NCI-H146 treated with DMSO at 0.1 percent for 48 hours (cell line): ENCODE measurements at regions not wholly inside any gene's neighbourhood (a gene's known extent, or its start where the extent isn't known, plus 50 kb on each side); places are given as distances from the start of the nearest gene placed in this dataset.

ENCODE experiments used
- DNase-seq: peaks from one replicate; lab custom pipeline; 2025; ENCODE audit not compliant: unreplicated experiment; lab: John Stamatoyannopoulos, UW

DNA sequence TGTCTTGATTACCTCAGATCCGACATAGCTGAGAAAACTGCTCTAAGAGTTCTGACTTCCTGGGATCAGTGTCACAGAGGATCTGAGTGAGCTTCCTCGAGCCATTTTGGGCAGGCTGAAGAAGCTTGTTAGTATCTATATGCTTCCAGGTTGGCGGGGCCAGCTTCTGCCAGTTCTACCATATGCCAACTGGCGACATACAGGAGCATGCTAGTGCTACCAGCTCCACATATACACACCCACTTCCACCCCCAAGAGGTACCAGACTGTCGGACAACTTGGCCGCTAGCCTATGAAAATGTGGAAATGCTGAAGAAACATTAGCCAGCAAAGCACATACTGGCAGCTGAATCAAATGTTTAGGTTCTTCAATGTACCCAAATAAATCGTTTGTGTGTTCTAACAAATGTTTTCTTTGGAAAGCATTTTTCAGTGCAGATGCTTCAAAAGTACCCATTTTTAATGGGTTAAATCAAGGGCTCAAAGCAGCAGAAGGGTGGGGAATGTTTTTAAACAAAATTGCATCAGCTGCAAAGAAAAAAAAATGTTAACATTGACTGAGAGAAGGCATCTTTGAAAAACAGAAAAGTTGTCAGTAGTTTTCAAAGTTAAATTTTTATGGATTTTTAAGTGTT lies 163.7 kb downstream of the KLF12 start:
- no peak for DNase-seq

DNA sequence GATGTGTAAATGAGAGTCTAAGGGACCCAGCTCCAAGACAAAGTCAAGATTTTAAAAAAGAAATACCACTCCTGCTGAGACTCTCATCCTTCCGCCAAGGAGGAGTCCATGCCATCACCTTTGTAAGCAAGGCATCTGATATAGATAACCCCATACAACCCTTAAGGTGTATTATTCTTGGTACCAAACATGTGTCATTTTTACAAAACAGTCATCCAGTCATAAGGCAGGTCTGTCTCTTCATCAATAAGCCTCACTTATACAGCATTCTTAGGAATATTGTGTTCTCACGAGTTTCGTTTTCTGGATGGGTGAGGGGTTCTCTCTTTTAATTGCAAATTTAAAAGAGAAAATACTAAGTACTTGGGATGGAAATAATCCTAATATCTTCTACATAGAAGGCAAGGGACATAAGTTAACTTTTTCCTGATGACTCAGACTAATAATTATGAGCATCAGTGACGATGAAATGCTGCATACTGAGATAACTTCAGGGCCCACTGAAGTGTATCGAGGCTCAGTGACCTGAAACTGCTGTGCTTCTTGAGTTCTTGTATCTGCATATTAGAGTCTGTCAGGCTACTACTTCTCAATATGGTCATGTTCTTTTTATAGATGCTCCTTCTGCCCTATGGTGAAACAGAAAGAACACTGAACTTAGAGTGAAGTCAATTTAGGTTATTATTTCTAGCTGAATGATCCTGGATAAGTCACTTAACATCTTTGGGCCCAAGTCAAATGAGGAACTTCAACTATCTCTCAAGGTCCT lies 166.6 kb downstream of the KLF12 start:
- DNase-seq = no peak

DNA sequence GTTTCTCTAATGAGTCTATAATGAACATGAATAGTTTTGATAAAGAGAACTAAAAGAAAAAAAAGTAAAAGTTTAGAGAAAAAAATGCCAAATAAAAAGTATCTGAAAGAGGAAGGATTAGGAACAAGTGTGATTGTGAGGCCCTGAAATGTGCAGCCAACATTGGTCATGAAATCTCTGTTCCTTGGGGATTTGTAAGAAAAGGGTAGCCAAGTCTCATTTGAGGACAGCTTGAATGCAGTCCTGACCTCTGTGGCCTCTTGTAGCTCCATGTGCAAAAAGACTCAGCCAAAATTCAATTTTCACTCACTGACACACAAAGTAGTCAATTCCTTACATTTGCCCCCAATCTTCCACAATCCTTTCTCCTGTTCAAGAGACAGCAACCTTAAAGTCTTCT lies 167.9 kb downstream of the KLF12 start:
- no peak for DNase-seq

DNA sequence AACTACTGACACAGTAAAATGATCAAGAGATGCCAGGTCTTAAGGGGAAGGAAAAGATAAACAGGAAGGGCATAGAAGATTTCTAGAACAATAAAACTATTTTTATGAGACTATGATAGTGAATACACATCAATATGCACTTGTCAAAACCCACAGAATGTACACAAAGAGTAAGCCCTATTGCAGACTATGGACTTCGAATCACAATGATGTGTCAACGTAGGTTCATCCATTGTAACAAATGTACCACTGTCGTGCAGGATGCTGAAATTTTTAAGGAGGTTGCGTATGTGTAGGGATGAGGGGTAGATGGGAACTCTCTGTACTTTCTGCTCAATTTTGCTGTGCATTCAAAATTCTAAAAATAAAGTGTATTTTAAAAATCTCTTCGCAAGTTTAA lies 171.9 kb downstream of the KLF12 start:
- DNase-seq = no peak

DNA sequence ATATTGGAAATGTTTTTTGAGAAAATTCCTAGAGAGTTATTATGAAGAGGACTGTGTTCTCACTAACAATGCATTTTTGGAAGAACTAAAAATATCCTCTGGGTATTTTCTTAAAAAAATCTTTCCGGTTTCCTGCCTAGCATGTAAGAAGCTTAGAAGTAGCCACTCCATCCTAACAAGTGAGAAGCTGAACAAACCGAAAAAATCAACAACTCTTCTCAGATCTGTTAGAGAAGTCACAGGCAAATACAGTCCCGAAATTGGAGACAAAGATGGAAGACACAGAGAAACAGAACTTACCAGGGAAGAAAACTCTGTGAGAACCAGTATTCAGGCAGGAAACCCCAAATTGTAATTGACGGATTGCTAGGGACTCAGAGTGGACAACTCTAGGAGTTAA lies 173.0 kb downstream of the KLF12 start:
- DNase-seq = no peak

DNA sequence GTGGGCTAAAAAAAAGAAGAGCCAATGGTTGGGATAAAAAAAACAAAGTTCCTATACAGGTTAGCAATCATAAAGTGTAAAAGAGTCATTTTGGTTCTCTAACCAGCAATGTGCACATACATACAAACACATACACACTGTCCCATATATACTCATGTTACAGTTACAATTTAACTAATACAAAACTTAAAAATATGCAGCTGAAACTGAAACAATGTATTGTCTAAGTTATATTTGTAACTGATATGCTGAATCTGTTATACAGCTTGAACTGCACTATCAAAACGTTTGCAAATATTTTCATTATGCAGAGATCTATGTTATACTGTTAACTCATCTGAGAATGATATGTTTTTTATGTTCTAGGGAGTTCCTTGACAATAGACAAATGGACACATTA lies 173.7 kb downstream of the KLF12 start:
- no peak for DNase-seq

DNA sequence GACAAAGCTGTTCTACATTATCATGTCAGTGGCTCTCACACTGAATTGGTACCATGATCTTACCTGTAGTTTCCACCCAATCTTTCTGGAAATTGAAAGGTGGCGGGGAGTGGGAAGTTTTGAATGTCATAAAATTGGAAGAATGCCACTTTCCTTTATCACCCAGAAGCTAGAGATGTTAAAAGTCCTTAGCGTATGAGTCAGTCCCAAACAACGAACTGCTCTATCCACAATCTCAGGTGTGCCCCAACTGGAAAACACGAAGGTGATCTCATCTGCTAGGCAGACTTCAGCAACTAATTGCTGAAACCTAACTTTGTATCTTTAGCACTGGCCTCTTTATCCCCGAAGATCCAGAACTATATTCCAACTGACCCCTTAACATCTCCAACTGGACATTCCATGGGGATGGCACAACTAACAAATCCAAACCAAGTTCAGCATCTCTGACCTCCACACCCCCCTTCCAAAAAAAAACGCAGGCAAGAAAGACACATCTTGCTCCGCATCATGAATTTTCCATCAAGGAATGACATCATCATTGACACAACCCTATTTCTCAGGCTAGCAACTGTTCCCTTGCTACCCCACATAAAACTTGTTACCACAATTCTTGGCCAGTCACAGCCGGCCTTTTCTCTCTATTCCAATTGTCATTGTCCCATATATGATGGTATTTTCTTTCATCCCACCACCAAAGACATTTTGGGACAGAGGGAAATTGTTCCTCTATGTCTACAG lies 175.4 kb downstream of the KLF12 start:
- DNase-seq = no peak

DNA sequence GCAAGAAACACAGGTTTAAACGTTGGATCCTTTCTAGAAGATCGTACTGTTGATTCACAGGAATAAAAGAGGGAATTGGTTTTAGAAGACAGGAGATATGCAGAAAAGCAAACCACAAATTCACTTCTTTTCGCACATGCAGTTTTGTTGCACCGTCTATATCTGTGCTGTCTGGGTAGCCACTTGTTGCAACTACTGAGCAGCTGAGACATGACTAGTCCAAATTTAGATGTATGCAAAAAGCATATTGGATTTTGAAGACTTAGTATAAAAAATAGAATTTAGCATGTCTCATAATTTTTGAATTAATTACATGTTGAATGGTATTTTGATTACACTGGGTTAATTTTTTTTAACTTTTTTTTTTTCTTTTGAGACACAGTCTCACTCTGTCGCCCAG lies 176.3 kb downstream of the KLF12 start:
- no peak for DNase-seq

DNA sequence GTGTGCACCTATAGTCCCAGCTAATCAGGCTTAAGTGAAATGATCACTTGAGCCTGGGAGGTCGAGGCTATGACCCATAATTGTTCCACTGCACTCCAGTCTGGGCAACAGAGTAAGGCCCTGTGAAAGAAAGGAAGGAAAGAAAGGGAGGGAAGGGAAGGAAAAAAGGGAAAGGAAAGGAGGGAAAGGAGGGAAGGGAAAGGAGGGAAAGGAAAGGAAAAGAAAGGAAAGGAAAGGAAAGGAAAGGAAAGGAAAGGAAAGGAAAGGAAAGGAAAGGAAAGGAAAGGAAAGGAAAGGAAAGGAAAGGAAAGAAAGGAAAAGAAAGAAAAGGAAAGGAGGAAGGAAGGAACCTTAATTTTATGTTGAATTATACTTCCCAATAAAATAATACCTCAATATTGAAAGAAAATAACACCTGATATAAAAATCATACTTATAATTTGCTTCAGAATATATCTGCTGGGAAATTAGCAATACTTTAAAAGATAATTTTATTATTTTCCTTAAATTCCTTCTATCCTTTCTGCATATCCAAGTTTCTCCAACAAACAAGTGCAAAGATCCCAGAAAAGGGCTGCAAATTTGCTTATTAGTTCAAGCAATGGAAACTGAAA lies 177.3 kb downstream of the KLF12 start:
- DNase-seq = no peak

DNA sequence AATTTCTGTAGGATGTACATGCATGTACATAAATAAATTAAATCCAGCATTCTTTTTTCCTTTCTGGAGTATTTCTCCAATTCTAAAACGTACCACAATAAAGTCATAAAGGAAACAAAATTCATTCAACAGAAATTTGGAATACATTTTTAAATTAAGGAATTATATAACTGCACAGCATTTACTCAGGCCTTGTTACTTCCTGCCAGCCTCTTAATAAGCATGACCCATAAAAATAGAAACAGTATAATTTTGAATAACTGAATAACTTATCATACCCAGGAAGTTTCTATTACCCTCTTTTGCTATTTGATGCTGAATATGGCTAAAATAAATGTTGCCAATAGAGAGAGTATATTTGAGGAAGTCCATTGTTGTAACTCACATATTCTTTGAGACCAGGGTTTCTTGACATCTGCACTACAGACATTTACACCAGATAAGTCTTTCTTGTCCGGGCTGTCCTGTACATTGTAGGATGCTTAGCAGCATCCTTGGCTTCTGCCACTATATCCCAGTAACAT lies 178.2 kb downstream of the KLF12 start:
- no peak for DNase-seq

DNA sequence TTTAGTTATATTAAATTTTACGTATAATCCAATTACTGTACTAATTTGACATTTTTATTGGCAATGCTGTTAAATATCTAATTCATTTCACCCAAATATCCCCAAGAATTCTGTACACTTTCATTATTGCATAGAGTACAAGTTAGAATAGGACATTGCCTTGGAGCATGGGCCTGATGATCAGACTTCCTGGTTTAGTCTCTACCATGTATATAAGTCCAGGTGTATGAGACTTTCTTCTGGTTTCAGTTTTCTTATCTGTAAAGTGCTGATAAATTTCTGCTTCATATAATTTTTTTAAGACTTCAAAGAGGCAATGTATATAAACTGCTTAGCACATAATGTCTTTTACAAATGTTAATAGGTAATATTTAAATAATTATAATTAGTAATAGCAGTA lies 179.4 kb downstream of the KLF12 start:
- DNase-seq = no peak

DNA sequence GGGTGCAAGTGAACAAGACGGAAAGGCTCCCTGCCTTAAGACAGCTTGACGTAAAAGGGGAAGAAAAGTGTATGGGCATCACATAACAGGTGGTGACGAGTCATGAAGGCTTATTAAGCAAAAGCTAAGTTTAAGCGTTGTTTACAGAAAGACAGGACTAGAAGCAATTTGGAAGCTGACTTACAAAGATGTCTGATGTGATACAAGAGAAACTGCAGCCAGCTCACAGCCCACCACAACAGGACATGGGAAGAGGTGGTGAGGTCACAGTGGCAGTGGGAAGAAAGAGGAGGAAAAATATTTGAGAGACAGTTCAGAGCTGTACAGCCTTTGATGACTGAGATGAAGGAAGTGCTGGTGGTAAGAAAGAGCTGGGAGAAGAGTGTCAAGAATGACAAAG lies 181.6 kb downstream of the KLF12 start:
- DNase-seq = no peak

DNA sequence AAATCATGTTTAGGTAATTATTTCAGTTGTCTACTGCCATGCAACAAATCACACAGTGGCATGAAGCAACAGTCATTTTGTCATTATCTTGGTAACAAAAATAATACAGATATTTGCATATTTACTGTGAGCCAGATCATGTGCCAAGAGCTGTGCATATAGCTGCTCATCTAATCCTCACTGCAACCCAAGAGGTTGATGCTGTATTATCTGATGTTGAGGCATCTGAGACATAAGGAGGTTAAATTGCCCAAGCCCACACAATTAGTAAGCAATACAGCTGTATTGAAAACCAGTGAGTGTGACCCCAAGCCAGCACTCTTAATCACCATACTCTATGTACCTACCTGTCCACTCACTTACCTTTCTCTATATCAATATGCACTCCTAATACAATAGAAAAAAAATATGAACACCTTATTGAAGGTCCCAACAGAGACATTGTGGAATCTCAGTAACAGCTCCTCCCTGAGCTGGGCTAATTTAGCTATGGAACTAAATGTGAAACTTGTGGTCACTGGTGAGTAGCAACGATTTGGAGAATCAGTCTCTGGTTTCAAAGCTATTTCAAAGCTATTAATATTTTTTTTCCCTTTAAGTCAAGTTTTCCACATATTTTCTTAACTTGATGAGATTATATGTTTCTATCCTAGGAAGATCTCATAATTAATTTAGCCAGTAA lies 185.2 kb downstream of the KLF12 start:
- no peak for DNase-seq

DNA sequence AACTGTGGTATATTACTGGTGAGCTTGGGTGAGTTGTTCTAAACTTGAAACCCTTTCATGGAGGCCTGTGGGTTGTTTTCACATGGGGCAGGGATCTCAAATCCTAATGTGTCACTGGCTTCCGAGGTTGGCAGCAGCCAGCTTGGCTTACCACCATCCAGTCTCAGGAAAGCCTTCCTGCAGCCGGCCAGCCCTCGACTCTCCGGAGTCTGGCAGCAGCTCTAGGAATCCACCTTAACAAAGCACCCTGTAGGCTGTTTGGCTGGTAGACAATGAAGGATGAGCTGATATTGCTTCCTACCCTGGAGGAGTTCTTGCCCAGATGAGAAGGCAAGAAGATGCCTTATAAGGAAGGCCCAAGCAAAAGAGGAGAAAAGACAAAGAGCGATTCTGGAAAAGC lies 188.3 kb downstream of the KLF12 start:
- DNase-seq = no peak

DNA sequence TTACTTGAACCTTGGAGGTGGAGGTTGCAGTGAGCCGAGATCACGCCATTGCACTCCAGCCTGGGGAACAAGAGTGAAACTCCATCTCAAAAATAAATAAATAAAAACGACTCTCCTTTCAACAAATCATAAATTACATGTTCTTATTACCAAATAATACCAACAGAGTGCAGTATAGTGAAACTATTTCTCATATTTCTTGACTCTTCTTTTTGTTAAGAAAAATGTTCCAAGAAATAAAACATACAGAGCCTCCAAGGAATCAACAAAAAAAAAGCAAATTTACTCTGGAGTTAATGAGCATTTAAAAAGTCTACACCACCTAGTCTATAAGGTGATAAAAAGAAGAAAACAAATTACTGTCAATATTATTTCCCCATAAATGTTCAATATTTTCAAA lies 188.8 kb downstream of the KLF12 start:
- no peak for DNase-seq

DNA sequence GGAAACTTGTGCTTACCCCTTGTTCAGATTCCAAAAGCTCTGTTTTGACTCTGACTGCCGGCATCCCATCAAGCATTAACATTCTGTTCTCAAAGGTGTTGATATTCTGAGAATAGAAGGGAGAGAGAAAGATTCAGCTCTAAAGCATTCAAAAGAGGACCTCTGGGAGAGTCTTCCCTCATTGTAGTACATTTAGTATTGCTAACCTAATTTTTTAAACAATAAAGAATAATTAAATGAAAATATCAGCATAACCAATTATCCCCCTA lies 190.3 kb downstream of the KLF12 start:
- DNase-seq = no peak

DNA sequence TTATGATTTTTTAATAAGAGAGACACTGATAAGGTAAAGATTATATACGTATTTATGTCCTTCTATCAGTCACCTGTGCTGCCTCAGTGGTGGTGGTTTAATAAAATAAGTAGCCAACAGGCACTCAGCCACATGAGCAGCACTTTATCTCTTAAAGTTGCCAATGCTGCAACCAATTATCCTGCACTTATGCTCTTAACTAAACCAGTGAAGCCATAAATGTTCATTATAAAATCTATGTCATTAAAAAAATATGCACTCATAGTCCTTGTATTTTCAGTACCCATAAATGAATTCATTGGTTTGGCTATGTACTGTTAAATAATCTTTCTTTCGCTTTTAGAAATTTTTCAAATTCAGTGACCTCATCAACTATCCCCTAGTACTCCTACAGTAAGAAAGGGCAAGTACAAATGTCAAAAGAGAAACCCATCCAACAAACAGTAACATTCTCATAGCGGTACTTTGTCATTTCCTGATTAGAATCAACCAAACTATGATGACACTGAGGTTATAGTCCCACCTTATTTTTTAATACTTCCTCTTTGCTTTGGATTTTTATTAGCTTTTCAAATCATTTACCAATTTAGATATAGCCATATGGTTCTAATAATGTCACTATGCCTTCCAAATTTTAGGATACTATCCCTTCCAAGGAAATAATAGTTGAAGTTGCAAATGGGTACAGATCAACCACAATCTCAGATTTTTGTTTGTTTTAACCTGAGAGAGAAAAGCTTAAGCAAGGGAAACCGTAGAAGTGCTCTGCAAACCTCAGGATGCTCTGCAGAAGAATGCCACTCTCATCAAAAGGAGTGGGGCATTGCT lies 190.9 kb downstream of the KLF12 start:
- no peak for DNase-seq

DNA sequence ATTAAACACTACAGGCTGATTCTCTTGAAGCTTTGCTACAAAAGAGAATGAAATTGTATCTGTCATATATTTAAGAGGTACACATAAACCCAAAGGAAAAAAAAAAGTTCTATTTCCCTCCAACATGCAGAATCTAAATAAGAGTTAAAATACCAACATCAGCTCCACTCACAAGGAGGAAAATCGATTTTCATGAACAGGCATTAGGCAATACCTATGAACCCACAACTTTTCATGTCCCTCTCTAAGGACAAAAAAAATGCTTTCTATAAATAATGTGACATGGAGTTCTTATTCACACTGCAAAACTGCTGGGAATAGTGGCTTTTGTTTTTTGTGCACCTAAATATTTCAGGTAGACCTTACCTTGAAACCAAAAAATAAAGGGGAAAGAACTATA lies 192.5 kb downstream of the KLF12 start:
- no peak for DNase-seq

DNA sequence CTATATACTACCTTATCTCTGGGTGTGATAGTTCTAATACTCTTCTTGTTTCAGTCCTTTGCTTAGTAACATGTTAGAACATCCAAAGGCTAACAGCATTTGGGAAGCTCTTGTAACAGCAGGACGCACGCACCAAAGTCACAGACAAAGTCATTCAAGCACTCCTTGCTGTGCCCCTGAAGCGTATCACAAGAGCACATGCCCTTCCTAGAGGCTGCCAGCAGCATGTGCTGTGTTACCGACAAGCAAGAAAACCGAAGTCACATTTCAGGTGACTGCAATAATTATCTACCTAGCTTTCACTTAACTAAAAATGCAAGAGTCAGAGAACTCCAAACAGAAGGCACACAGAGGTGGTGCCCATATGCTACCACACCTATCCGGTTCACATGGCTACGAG lies 194.1 kb downstream of the KLF12 start:
- DNase-seq = no peak

DNA sequence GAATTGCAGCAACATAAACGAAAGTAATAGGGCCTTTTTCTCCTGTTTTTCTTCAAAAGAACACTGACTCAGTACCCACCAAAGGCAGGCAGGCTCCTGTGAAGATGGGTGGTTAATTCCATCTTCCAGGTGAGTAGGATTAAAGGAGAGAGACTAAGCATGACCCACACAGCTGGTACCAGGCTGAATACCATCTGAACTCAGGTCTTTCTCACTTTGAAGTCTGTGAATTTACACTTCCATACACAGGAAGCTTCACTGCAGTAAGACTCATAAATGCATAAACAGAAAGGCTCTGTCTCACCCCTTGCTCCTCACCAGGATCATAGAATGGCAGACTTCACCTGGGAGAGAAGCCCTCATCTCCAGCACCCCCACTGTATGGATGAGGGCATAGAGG lies 194.6 kb downstream of the KLF12 start:
- DNase-seq = no peak

DNA sequence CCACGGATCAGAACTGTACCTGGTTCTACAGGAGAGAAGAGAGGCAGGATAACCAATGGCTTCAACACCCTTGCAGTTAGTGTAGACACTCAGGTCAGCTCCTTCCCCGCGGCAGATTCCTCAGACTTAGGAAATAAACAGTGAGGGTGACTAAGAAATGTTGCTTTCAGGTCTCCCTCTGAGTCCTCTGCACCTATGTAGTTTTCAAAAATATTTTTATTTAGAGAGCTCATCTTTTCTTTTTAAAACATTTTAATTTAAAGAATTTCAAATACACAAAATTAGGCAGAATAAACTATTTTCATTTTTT lies 195.2 kb downstream of the KLF12 start:
- DNase-seq = no peak
